Lower leg skin (tissue), 3 donors: ENCODE measurements at regions not wholly inside any gene's neighbourhood (a gene's known extent, or its start where the extent isn't known, plus 50 kb on each side); places are given as distances from the start of the nearest gene placed in this dataset.

Source experiments
- CTCF ChIP-seq, 3 donors: fragments of 450-650 bp; IDR thresholded peaks; one replicate each; pipeline ENCODE4 v1.5.1; 2016; ENCODE audit warnings: antibody characterized with exemption in 3 of 3, mild to moderate bottlenecking in 3 of 3, moderate library complexity in 2 of 3
- POLR2A ChIP-seq, 2 donors: fragments of 450-650 bp; IDR thresholded peaks; one replicate each; pipeline ENCODE4 v1.6.1; 2016 to 2017; ENCODE audit warnings: antibody characterized with exemption in 2 of 2, mild to moderate bottlenecking in 1 of 2, moderate library complexity in 1 of 2

GRCh38 chr6:68032217-68032616 is 602.9 kb upstream of the ADGRB3 start:
- TF ChIP-seq POLR2A (IDR thresholded peaks at IDR 0.05) (no peak), CTCF (IDR thresholded peaks at IDR 0.05) (no peak)
